NCI-H2029 (cell line): ENCODE measurements at regions not wholly inside any gene's neighbourhood (a gene's known extent, or its start where the extent isn't known, plus 50 kb on each side); places are given as distances from the start of the nearest gene placed in this dataset.

Source experiments
- DNase-seq: peaks from one replicate; lab custom pipeline; 2025; lab: John Stamatoyannopoulos, UW

GRCh38 chr4:184528713-184529112, 54.4 kb upstream of the IRF2 start:
- DNase-seq, result no peak

GRCh38 chr4:184528051-184528450, 53.7 kb upstream of the IRF2 start:
- no peak for DNase-seq

GRCh38 chr4:184526228-184526627, 51.9 kb upstream of the IRF2 start:
- DNase-seq, result no peak
